ENCODE measurements at regions not wholly inside any gene's neighbourhood (a gene's known extent, or its start where the extent isn't known, plus 50 kb on each side); places are given as distances from the start of the nearest gene placed in this dataset.
A peak's percentile ranks its signal among the peaks of the same experiment; 100 is the strongest.
"Not testable (repeated sequence)": the region's sequence is repeated elsewhere in the genome, so short reads cannot be mapped to it uniquely, and the experiment has no call there.

DNA sequence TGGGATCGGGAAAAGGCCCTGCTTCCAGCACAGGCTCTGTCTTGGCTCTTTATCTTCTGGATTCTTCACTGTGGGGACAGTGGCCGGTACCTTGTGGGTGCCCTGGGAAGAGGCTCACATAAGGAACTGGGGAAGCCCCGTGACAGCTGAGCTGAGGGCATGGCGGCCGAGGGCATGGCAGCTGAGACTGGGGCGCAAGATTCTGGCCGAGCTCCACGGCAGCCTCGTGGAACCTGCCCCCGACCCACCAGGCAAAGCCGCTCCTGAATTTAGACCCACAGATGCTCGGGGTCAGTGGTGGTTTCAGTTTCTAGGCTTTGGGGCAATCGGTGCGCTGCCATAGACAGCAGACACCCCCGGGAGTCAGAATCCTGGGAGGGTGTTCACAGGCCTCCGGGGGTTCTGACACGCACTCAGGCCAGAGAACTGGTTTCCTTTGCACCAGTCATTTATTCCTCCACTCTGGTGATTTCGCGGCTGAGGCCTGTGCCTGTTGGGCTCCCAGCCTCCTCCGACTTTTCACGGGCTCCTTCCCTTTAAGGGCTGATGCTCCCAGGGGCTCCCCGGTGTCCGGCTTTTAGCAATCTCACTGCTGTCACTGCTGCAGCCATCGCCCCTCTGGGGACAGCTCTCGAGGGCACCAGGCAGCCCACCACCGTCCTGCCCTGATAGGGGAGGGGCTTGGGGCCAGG lies 117.6 kb downstream of the TEX29 start:
- TF ChIP-seq, protein P1, sequence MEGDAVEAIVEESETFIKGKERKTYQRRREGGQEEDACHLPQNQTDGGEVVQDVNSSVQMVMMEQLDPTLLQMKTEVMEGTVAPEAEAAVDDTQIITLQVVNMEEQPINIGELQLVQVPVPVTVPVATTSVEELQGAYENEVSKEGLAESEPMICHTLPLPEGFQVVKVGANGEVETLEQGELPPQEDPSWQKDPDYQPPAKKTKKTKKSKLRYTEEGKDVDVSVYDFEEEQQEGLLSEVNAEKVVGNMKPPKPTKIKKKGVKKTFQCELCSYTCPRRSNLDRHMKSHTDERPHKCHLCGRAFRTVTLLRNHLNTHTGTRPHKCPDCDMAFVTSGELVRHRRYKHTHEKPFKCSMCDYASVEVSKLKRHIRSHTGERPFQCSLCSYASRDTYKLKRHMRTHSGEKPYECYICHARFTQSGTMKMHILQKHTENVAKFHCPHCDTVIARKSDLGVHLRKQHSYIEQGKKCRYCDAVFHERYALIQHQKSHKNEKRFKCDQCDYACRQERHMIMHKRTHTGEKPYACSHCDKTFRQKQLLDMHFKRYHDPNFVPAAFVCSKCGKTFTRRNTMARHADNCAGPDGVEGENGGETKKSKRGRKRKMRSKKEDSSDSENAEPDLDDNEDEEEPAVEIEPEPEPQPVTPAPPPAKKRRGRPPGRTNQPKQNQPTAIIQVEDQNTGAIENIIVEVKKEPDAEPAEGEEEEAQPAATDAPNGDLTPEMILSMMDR (IDR thresholded peaks at IDR 0.05; ENCODE audit: low read depth, low read length) = no peak

DNA sequence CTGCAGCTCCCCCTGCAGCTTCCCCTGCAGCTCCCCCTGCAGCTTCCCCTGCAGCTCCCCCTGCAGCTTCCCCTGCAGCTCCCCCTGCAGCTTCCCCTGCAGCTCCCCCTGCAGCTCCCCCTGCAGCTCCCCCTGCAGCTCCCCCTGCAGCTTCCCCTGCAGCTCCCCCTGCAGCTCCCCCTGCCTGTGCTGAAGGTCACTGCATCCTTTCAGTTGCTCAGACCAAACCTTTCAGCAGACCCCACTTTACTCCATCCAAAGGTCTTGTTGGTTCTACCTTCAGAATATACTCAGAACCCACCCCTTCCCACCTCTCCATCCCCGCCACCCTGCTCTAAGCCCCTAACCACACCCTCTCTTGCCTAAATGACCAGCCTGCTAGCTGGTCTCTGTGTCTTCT lies 120.0 kb downstream of the TEX29 start:
- DNase-seq (ENCODE audit: low read depth in 1 of 2, low spot score in 1 of 2) = peak in 1 of 2 donors; percentile 7
- not testable (repeated sequence) for H3K9me3 ChIP-seq (ENCODE audit: low read depth); H3K27ac ChIP-seq; H3K4me1 ChIP-seq (ENCODE audit: low read depth); H3K4me3 ChIP-seq; H3K36me3 ChIP-seq; H3K27me3 ChIP-seq
- TF ChIP-seq, protein P1 (IDR thresholded peaks at IDR 0.05; ENCODE audit: low read depth, low read length) = peak; percentile 15

More for the DNA sequence above, 117.6 kb downstream of the TEX29 start:
- DNase-seq (ENCODE audit: low read depth in 1 of 2, low spot score in 1 of 2) = no peak
- Histone ChIP-seq H3K27me3 (peaks cover 7% of the 10 kb centered on the region), H3K4me3 (no peak overlapping the region), H3K9me3 (ENCODE audit: low read depth) (no peaks in the 10 kb centered on the region), H3K4me1 (ENCODE audit: low read depth) (no peaks in the 10 kb centered on the region), H3K36me3 (no peaks in the 10 kb centered on the region), H3K27ac (no peak overlapping the region)

DNA sequence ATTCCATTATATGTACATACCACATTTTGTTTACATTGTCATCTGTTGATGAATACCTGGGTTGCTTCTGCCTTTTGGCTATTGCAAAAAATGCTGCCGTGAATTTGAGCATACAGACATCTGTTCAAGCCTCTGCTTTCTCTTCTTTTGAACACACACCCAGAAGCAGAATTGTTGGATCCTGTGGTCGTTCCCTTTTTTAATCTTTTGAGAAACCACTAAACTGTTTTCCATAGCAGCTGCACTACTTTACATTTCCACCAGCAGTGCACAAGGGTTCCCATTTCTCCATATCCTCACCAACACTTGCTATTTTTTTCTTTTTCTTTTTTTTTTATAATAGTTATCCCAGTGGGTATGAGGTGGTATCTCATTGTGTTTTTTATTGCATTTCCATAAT lies 123.5 kb downstream of the TEX29 start:
- no peaks in the 10 kb centered on the region for H3K36me3 ChIP-seq
- TF ChIP-seq, protein P1 (IDR thresholded peaks at IDR 0.05; ENCODE audit: low read depth, low read length) = no peak
- no peaks in the 10 kb centered on the region for H3K4me1 ChIP-seq (ENCODE audit: low read depth)
- no peak for DNase-seq (ENCODE audit: low read depth in 1 of 2, low spot score in 1 of 2)
- no peaks in the 10 kb centered on the region for H3K9me3 ChIP-seq (ENCODE audit: low read depth)
- H3K27me3 ChIP-seq = no peaks in the 10 kb centered on the region
- no peak overlapping the region for H3K27ac ChIP-seq
- H3K4me3 ChIP-seq = no peak overlapping the region

DNA sequence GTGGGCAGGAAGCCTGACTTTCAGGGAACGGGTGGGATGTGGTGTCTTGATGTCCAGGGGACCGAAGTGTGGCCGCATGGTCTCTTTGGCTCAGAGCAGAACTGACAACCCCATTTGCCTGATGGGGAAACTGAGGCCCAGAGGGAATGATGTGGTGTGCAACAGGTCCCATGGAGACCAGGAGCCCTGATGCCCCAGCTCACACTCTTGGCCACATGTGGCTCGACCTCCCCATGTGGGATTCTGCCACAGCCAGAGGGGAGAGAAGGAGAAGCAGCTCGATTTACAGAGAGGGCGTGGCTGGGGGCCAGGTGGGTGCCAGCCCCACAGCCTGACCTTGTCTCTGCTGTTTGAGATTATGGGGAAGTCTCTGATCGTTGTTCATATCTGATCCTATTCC lies 128.1 kb downstream of the TEX29 start:
- TF ChIP-seq, protein P1 (IDR thresholded peaks at IDR 0.05; ENCODE audit: low read depth, low read length) = no peak
- Histone ChIP-seq H3K27me3 (peaks cover 3% of the 10 kb centered on the region), H3K36me3 (no peaks in the 10 kb centered on the region), H3K9me3 (ENCODE audit: low read depth) (no peaks in the 10 kb centered on the region), H3K4me1 (ENCODE audit: low read depth) (no peaks in the 10 kb centered on the region), H3K27ac (no peak overlapping the region), H3K4me3 (no peak overlapping the region)
- no peak for DNase-seq (ENCODE audit: low read depth in 1 of 2, low spot score in 1 of 2)

DNA sequence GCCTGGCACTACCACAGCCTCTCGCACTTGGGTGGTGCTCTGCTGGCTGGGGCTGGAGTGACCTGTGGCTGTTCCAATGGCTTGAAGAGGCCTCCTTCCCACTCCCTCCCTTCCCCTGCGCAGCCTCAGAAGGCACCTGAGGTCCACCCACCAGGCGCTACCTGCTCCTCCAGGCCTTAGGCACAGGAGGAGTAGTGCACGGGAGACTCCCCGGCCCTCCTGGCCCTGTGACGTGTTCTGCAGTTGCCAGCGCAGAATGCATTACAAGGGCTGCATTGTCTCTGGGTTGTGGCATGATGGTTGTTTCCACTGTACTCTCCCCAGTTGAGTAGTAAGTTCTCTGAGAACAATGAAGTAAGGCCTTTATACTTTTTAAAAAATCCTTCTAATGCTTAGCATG lies 128.6 kb downstream of the TEX29 start:
- Histone ChIP-seq H3K4me1 (ENCODE audit: low read depth) (no peaks in the 10 kb centered on the region), H3K27me3 (peaks cover 3% of the 10 kb centered on the region), H3K9me3 (ENCODE audit: low read depth) (no peaks in the 10 kb centered on the region), H3K27ac (no peak overlapping the region), H3K4me3 (no peak overlapping the region), H3K36me3 (no peaks in the 10 kb centered on the region)
- no peak for DNase-seq (ENCODE audit: low read depth in 1 of 2, low spot score in 1 of 2)
- TF ChIP-seq, protein P1 (IDR thresholded peaks at IDR 0.05; ENCODE audit: low read depth, low read length) = no peak

Measured in cardiac muscle cell (in vitro differentiated cells and primary cell).